GM12878 (cell line): ENCODE measurements at regions not wholly inside any gene's neighbourhood (a gene's known extent, or its start where the extent isn't known, plus 50 kb on each side); places are given as distances from the start of the nearest gene placed in this dataset.

Experiments used
- ATAC-seq: fragments of 200-7000 bp; cut with Tn5 transposase; 3 replicates; pipeline ENCODE4 v1.9.1; 2020; ENCODE audit warnings: mild to moderate bottlenecking, moderate library complexity
- BruUV-seq: library from RNA; stranded (reverse); fragments of 400-500 nt; replicated peaks from 2 replicates; lab custom pipeline; 2021; lab: Mats Ljungman, UMichigan
- CTCF ChIA-PET: fragments of 300-600 bp; sonication (Branson Sonifier 250); formaldehyde crosslinking; extraction: SDS; loops from one replicate; lab custom pipeline; 2021; ENCODE audit warnings: inconsistent platforms; lab: Yijun Ruan, JAX
- POLR2A ChIA-PET: fragments of 350-600 bp; formaldehyde crosslinking; extraction: SDS; loops from one replicate; lab custom pipeline; 2021; ENCODE audit warnings: inconsistent platforms; lab: Charles Lee
- RAD21 ChIA-PET: fragments of 300-600 bp; sonication (Branson Sonifier 250); formaldehyde crosslinking; loops from one replicate; lab custom pipeline; 2023; ENCODE audit warnings: antibody characterized with exemption; ENCODE audit not compliant: unreplicated experiment; lab: Charles Lee
- SMC1A ChIA-PET: fragments of 300-600 bp; sonication (Branson Sonifier 250); formaldehyde crosslinking; loops from one replicate; lab custom pipeline; 2023; ENCODE audit not compliant: unreplicated experiment, uncharacterized antibody; lab: Charles Lee
- DNase-seq: peaks from one replicate; pipeline ENCODE4 v3.0.0-alpha.2; 2011; ENCODE audit warnings: low read depth, low spot score
- FAIRE-seq: peaks from 3 replicates; lab custom pipeline; 2011; peaks lifted over from hg19 to GRCh38; lab: Jason Lieb, UNC
- H2AFZ ChIP-seq: 2 replicates; pipeline ENCODE4 v1.6.0; 2011; ENCODE audit warnings: low read depth, low read length, control low read depth; ENCODE audit not compliant: control insufficient read depth
- H3K27ac ChIP-seq: 2 replicates; pipeline ENCODE4 v1.5.1; 2011; ENCODE audit warnings: control low read depth; ENCODE audit not compliant: control insufficient read depth, insufficient read depth
- H3K27me3 ChIP-seq, 2 experiments: replicated peaks in 1 of 2; 2 replicates each; pipeline versions ENCODE4 v1.6.0 to v1.6.1; 2011; ENCODE audit warnings: low read length in 1 of 2; ENCODE audit not compliant: control insufficient read depth in 2 of 2, insufficient read depth in 2 of 2
- H3K36me3 ChIP-seq, 2 experiments: 2 replicates each; pipeline ENCODE4 v1.5.1; 2011; ENCODE audit warnings: low read length in 1 of 2; ENCODE audit not compliant: control insufficient read depth in 2 of 2, insufficient read depth in 2 of 2
- H3K4me1 ChIP-seq: 2 replicates; pipeline ENCODE4 v1.6.1; 2011; ENCODE audit warnings: mild to moderate bottlenecking, low read length, moderate library complexity, mixed read lengths; ENCODE audit not compliant: control insufficient read depth, insufficient read depth
- H3K4me2 ChIP-seq: 2 replicates; pipeline ENCODE4 v1.6.0; 2011; ENCODE audit warnings: control low read depth; ENCODE audit not compliant: control insufficient read depth, insufficient read depth
- H3K4me3 ChIP-seq: fragments of 200-600 bp; sonication (generic); 2 replicates; pipeline ENCODE4 v1.5.1; 2016
- H3K79me2 ChIP-seq: 2 replicates; pipeline ENCODE4 v1.6.0; 2011; ENCODE audit warnings: low read length; ENCODE audit not compliant: control insufficient read depth, insufficient read depth
- H3K9ac ChIP-seq: 2 replicates; pipeline ENCODE4 v1.8.0; 2011; ENCODE audit warnings: low read length, control low read depth, mixed read lengths; ENCODE audit not compliant: control insufficient read depth, insufficient read depth
- H3K9me3 ChIP-seq: replicated peaks from 3 replicates; pipeline ENCODE4 v1.5.1; 2011; ENCODE audit warnings: mild to moderate bottlenecking, low read length; ENCODE audit not compliant: control insufficient read depth, insufficient read depth
- H4K20me1 ChIP-seq: 2 replicates; pipeline ENCODE4 v1.6.0; 2011; ENCODE audit not compliant: control insufficient read depth, insufficient read depth
- CUX1 ChIP-seq: IDR thresholded peaks from 2 replicates; pipeline ENCODE4 v1.6.1; 2012; ENCODE audit warnings: improper control_type of control experiment, low read depth, low read length; ENCODE audit not compliant: insufficient replicate concordance
- EZH2 ChIP-seq: IDR thresholded peaks from 2 replicates; pipeline ENCODE4 v1.6.1; 2012; ENCODE audit warnings: low read depth, mild to moderate bottlenecking, control low read depth, inconsistent platforms, low read length, borderline replicate concordance; ENCODE audit not compliant: control insufficient read depth
- HDAC6 ChIP-seq: fragments of 200-600 bp; sonication (generic); IDR thresholded peaks from one replicate; pipeline ENCODE4 v1.8.0; 2017; ENCODE audit warnings: antibody characterized with exemption; ENCODE audit not compliant: unreplicated experiment
- HDGF ChIP-seq: fragments of 450-650 bp; IDR thresholded peaks from 2 replicates; pipeline ENCODE4 v1.6.1; 2016; ENCODE audit warnings: antibody characterized with exemption
- IKZF1 ChIP-seq: fragments of 450-650 bp; conservative IDR thresholded peaks from 2 replicates; pipeline ENCODE4 v1.6.1; 2017; ENCODE audit warnings: antibody characterized with exemption, mild to moderate bottlenecking
- JUNB ChIP-seq: IDR thresholded peaks from 2 replicates; pipeline ENCODE4 v1.6.1; 2016; ENCODE audit warnings: antibody characterized with exemption, mild to moderate bottlenecking
- JUND ChIP-seq: IDR thresholded peaks from 2 replicates; pipeline ENCODE4 v1.6.1; 2012; ENCODE audit warnings: low read depth, mild to moderate bottlenecking, low read length, improper control_type of control experiment, moderate library complexity
- MTA3 ChIP-seq: IDR thresholded peaks from 2 replicates; pipeline ENCODE4 v1.6.1; 2012; ENCODE audit warnings: low read length, inconsistent platforms, borderline replicate concordance
- NFIC ChIP-seq: IDR thresholded peaks from 2 replicates; pipeline ENCODE4 v1.6.1; 2012; ENCODE audit warnings: low read depth, mild to moderate bottlenecking, inconsistent platforms, low read length, moderate library complexity
- NFYB ChIP-seq: IDR thresholded peaks from 2 replicates; pipeline ENCODE4 v1.6.1; 2011; ENCODE audit warnings: low read depth, mild to moderate bottlenecking, low read length, improper control_type of control experiment, moderate library complexity; ENCODE audit not compliant: insufficient read depth
- NKRF ChIP-seq: fragments of 450-650 bp; conservative IDR thresholded peaks from 2 replicates; pipeline ENCODE4 v1.6.1; 2017; ENCODE audit warnings: mild to moderate bottlenecking, moderate library complexity
- PAX8 ChIP-seq: fragments of 450-650 bp; IDR thresholded peaks from 2 replicates; pipeline ENCODE4 v1.6.1; 2017; ENCODE audit warnings: mild to moderate bottlenecking, moderate library complexity
- TARDBP ChIP-seq: IDR thresholded peaks from 2 replicates; pipeline ENCODE4 v1.6.1; 2016; ENCODE audit warnings: borderline replicate concordance
- TBL1XR1 ChIP-seq: IDR thresholded peaks from 2 replicates; pipeline ENCODE4 v1.6.1; 2012; ENCODE audit warnings: low read depth, low read length, improper control_type of control experiment
- TCF12 ChIP-seq: IDR thresholded peaks from 2 replicates; pipeline ENCODE4 v1.6.1; 2011; ENCODE audit warnings: low read depth, mild to moderate bottlenecking, low read length
- ZNF592 ChIP-seq: fragments of 450-650 bp; IDR thresholded peaks from 2 replicates; pipeline ENCODE4 v1.6.1; 2017; ENCODE audit warnings: mild to moderate bottlenecking, moderate library complexity
- WGBS: methylation state at CpG from one replicate; pipeline ENCODE4 v1.1.6; 2016; ENCODE audit warnings: low lambda C conversion rate; ENCODE audit not compliant: insufficient replicate concordance, insufficient coverage; ENCODE audit errors: missing lambda C conversion rate; 5-methylcytosine and 5-hydroxymethylcytosine counted together
- in situ Hi-C: fragments of 300-500 bp; cut with MboI; formaldehyde crosslinking; loops from 9 replicates; pipeline ENCODE4 v1.14.3; 2018; ENCODE audit warnings: mixed read lengths
- intact Hi-C: fragments of 100-400 bp; cut with micrococcal nuclease; formaldehyde crosslinking; loops from one replicate; pipeline ENCODE4 v1.14.2; 2022; ENCODE audit not compliant: unreplicated experiment

GRCh38 chr7:19437446-19437845 is 271.4 kb downstream of the POLR1F start:
- WGBS, result 4% methylated on average over 1 of the region's 1 CpG
- ChIA-PET RAD21 (no interaction called here), CTCF (no interaction called here), POLR2A (no interaction called here), SMC1A (no interaction called here)
- H3K9ac ChIP-seq, result no peak overlapping the region
- H3K79me2 ChIP-seq, result no peaks in the 10 kb centered on the region
- H3K27ac ChIP-seq, result no peak overlapping the region
- ATAC-seq (no peak), DNase-seq (no peak), FAIRE-seq (no peak)
- H2AFZ ChIP-seq, result no peak overlapping the region
- BruUV-seq, result no TSS peak
- H3K4me2 ChIP-seq, result no peak overlapping the region
- intact Hi-C loops (no loop called here), in situ Hi-C loops (no loop called here)
- H3K4me1 ChIP-seq, result no peaks in the 10 kb centered on the region
- H3K36me3 ChIP-seq, result no peaks in the 10 kb centered on the region
- no peak overlapping the region for H3K4me3 ChIP-seq
- H3K27me3 ChIP-seq, result no peaks in the 10 kb centered on the region
- no peaks in the 10 kb centered on the region for H3K9me3 ChIP-seq
- no peaks in the 10 kb centered on the region for H4K20me1 ChIP-seq
- TF ChIP-seq NFIC (no peak), NKRF (no peak), JUNB (no peak), MTA3 (no peak), NFYB (no peak), EZH2 (no peak), JUND (no peak), ZNF592 (no peak), HDGF (no peak), PAX8 (no peak), IKZF1 (no peak), TBL1XR1 (no peak), CUX1 (no peak), HDAC6 (no peak), TCF12 (no peak), TARDBP (no peak)
